ENCODE measurements at regions not wholly inside any gene's neighbourhood (a gene's known extent, or its start where the extent isn't known, plus 50 kb on each side); places are given as distances from the start of the nearest gene placed in this dataset.

DNA sequence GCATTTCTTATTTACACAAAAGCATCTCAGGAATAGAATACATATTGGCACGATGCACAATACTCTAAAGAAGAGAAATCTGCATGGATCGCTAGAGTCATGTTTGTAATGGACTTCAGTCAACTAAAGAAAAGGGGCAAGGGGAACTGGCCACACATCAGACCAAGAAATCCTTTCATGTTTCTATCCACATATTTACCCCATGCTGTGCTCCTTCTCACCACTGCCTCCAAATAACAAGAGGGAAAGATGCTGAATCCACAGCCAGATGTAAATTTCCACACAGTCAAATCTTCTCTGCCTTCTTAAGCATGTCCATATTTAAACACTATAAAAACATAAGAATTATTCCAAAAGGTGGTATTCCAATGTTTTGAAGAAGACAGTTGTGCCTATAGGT, 67.6 kb downstream of the COX18 start:
- H3K27ac Mint-ChIP-seq = no peak overlapping the region
- peaks cover 2% of the 10 kb centered on the region for H3K27me3 Mint-ChIP-seq
- H3K4me3 Mint-ChIP-seq = no peak overlapping the region
- H3K9me3 Mint-ChIP-seq = no peaks in the 10 kb centered on the region
- no peaks in the 10 kb centered on the region for H3K36me3 Mint-ChIP-seq
- ATAC-seq (ENCODE audit: low read depth) = no peak
- DNase-seq (ENCODE audit: low spot score in 2 of 2) = no peak
- H3K4me1 Mint-ChIP-seq = peaks cover 5% of the 10 kb centered on the region

DNA sequence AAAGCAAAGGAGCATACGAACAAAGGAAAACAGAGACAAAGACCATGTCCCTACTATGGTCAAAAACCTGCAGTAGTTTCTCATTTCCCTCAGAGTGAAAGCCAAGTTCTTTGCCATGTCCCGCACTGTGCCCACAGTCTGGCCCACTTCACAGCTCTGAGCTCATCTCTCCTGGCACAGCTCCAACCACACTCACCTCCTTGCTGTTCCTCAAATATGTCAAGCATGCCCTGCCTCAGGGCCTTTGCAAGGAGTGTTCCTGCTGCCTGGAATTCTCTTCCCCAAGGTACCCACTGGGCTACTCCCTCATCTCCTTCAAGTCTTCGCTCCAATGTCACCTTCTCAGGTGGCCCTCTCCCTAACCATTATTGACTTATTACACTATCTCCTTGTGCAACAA, 72.1 kb downstream of the COX18 start:
- no peak for ATAC-seq (ENCODE audit: low read depth)
- no peaks in the 10 kb centered on the region for H3K4me1 Mint-ChIP-seq
- no peak for DNase-seq (ENCODE audit: low spot score in 2 of 2)

DNA sequence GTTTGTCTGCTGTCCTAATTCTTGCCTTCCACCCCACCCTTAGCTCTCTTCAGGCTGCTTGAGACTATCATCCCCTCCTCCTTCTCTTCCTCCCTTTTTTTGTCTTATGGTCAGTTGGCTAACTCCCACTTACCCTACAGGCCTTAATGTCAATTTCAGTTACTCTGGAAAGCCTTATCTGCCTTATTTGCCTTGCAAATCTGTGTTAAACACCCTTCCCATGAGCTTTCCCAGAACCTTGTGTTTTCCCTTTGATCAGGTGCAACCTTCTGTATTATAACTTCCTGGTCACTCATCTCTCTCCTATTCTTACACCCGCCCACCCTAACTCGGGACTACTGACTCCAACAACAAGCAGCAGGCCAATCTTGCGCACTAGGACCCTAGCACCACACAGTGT, 74.8 kb downstream of the COX18 start:
- DNase-seq (ENCODE audit: low spot score in 2 of 2) (no peak), ATAC-seq (ENCODE audit: low read depth) (no peak)
- no peak overlapping the region for H3K4me3 Mint-ChIP-seq
- no peak overlapping the region for H3K27ac Mint-ChIP-seq
- peaks cover 3% of the 10 kb centered on the region for H3K27me3 Mint-ChIP-seq
- no peaks in the 10 kb centered on the region for H3K9me3 Mint-ChIP-seq
- H3K36me3 Mint-ChIP-seq = no peaks in the 10 kb centered on the region
- H3K4me1 Mint-ChIP-seq = no peaks in the 10 kb centered on the region

More for the DNA sequence above, 72.1 kb downstream of the COX18 start:
- Mint-ChIP-seq H3K9me3 (no peaks in the 10 kb centered on the region), H3K27me3 (peaks cover 2% of the 10 kb centered on the region), H3K4me3 (no peak overlapping the region), H3K27ac (no peak overlapping the region), H3K36me3 (no peaks in the 10 kb centered on the region)

- H3K36me3 Mint-ChIP-seq = no peaks in the 10 kb centered on the region
- no peak overlapping the region for H3K27ac Mint-ChIP-seq
- no peaks in the 10 kb centered on the region for H3K4me1 Mint-ChIP-seq
- H3K9me3 Mint-ChIP-seq = no peaks in the 10 kb centered on the region
- no peak overlapping the region for H3K4me3 Mint-ChIP-seq
- DNase-seq (ENCODE audit: low spot score in 2 of 2) (no peak), ATAC-seq (ENCODE audit: low read depth) (no peak)
- peaks cover 3% of the 10 kb centered on the region for H3K27me3 Mint-ChIP-seq
These were observed 75.6 kb downstream of the COX18 start for GRCh38 chr4:72993876-72994275.

GRCh38 chr4:72991873-72992272, 77.6 kb downstream of the COX18 start:
- no peak overlapping the region for H3K4me3 Mint-ChIP-seq
- H3K27ac Mint-ChIP-seq = no peak overlapping the region
- no peaks in the 10 kb centered on the region for H3K36me3 Mint-ChIP-seq
- no peaks in the 10 kb centered on the region for H3K4me1 Mint-ChIP-seq
- no peak for ATAC-seq (ENCODE audit: low read depth)
- H3K9me3 Mint-ChIP-seq = no peaks in the 10 kb centered on the region
- no peak for DNase-seq (ENCODE audit: low spot score in 2 of 2)
- H3K27me3 Mint-ChIP-seq = peaks cover 1% of the 10 kb centered on the region

- no peaks in the 10 kb centered on the region for H3K36me3 Mint-ChIP-seq
- no peak overlapping the region for H3K4me3 Mint-ChIP-seq
- no peaks in the 10 kb centered on the region for H3K9me3 Mint-ChIP-seq
- H3K27me3 Mint-ChIP-seq = peaks cover 1% of the 10 kb centered on the region
- no peak for DNase-seq (ENCODE audit: low spot score in 2 of 2)
- no peaks in the 10 kb centered on the region for H3K4me1 Mint-ChIP-seq
- no peak for ATAC-seq (ENCODE audit: low read depth)
- H3K27ac Mint-ChIP-seq = no peak overlapping the region
These were observed 81.5 kb downstream of the COX18 start for GRCh38 chr4:72987741-72988729.

DNA sequence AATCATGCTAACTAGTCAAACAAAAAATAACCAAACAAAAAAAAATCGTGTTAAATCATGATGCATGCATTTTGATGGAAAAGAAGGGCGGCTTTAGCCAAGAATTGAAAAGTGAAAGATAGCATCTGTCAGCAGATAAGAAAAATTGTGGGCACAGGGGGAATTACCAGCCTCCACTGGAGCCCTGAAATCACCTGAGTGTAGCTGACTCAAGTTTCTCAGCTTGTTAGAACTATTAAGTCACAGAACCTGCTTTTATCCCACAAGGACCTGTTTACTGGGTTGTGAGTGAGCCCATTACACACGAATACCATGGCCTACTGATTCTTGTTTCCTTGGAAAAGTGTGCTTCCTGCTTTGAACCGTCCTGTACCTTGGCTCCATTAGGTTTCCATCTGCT, 85.2 kb downstream of the COX18 start:
- Mint-ChIP-seq H3K27ac (no peak overlapping the region), H3K36me3 (no peaks in the 10 kb centered on the region), H3K9me3 (no peaks in the 10 kb centered on the region), H3K4me1 (no peaks in the 10 kb centered on the region), H3K27me3 (no peaks in the 10 kb centered on the region), H3K4me3 (no peak overlapping the region)
- no peak for DNase-seq (ENCODE audit: low spot score in 2 of 2)
- no peak for ATAC-seq (ENCODE audit: low read depth)

- H3K4me1 Mint-ChIP-seq = no peaks in the 10 kb centered on the region
- H3K27ac Mint-ChIP-seq = no peak overlapping the region
- DNase-seq (ENCODE audit: low spot score in 2 of 2) (no peak), ATAC-seq (ENCODE audit: low read depth) (no peak)
- no peaks in the 10 kb centered on the region for H3K36me3 Mint-ChIP-seq
- H3K27me3 Mint-ChIP-seq = no peaks in the 10 kb centered on the region
- H3K9me3 Mint-ChIP-seq = no peaks in the 10 kb centered on the region
- H3K4me3 Mint-ChIP-seq = no peak overlapping the region
These were observed 85.8 kb downstream of the COX18 start for GRCh38 chr4:72983709-72984108.

DNA sequence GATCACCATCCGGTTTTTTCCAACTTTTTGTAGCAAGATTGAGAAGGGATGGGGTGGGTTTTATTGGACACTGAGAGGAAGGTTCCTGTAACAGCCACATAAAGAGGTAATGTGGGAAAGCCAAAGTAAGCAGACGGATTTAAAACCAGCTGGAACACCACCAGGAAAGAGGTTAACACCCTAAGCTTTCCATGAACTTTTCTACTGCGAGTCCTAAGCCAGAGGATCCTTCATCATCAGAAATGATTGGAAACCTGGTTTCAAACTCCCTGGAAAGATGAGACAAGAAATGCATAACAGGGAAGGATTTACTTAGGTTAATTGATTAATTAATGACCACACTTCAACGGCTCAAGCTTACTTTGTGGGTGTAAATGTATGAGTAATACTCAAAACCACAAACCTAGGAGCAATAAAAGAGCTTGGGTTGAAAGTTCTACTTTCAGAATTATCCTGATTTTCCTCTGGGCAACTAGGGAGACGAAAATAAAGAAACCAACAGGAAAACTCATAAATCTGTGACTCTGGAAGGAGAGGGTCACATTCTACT, 91.5 kb downstream of the COX18 start:
- Mint-ChIP-seq H3K4me1 (no peaks in the 10 kb centered on the region), H3K4me3 (no peak overlapping the region), H3K27me3 (no peaks in the 10 kb centered on the region), H3K36me3 (no peaks in the 10 kb centered on the region), H3K9me3 (no peaks in the 10 kb centered on the region), H3K27ac (no peak overlapping the region)
- ATAC-seq (ENCODE audit: low read depth) (no peak), DNase-seq (ENCODE audit: low spot score in 2 of 2) (no peak)

DNA sequence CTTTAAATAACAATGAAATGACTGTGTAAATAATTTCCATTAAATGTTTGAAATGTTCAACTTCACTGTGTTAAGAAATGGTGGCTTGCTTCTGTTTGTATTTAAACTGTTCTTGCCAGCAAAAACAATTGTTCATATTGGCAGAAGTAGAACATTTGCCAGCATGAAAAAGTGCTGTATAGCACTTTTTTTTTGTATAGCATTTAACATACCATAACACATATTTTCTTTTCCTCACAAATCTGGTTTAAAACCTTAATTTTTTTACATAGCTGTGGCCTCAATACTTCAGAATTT, 94.1 kb downstream of the COX18 start:
- no peak overlapping the region for H3K4me3 Mint-ChIP-seq
- H3K9me3 Mint-ChIP-seq = no peaks in the 10 kb centered on the region
- no peaks in the 10 kb centered on the region for H3K4me1 Mint-ChIP-seq
- peaks cover 3% of the 10 kb centered on the region for H3K27me3 Mint-ChIP-seq
- no peak for DNase-seq (ENCODE audit: low spot score in 2 of 2)
- no peaks in the 10 kb centered on the region for H3K36me3 Mint-ChIP-seq
- no peak for ATAC-seq (ENCODE audit: low read depth)
- no peak overlapping the region for H3K27ac Mint-ChIP-seq

GRCh38 chr4:72974694-72975487, 94.6 kb downstream of the COX18 start:
- ATAC-seq (ENCODE audit: low read depth) (no peak), DNase-seq (ENCODE audit: low spot score in 2 of 2) (no peak)
- Mint-ChIP-seq H3K36me3 (no peaks in the 10 kb centered on the region), H3K27ac (no peak overlapping the region), H3K4me3 (no peak overlapping the region), H3K27me3 (peaks cover 3% of the 10 kb centered on the region), H3K9me3 (no peaks in the 10 kb centered on the region), H3K4me1 (no peaks in the 10 kb centered on the region)

DNA sequence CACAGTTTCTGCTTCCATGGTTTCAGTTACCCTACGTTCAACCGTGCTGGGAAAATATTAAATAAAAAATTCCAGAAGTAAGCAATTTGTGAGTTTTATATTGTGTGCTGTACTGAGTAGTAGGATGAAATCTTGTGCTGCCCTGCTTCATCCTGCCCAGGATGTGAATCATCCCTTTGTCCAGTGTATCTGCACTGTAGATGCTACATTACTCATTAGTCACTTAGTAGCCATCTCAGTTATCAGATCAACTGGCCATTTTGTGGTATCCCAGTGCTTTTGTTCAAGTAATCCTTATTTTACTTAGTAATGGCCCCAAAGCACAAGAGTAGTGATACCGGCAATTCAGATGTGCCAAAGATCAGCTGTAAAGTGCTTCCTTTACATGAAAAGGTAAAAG, 97.9 kb downstream of the COX18 start:
- peaks cover 3% of the 10 kb centered on the region for H3K27me3 Mint-ChIP-seq
- no peak overlapping the region for H3K27ac Mint-ChIP-seq
- H3K4me3 Mint-ChIP-seq = no peak overlapping the region
- H3K4me1 Mint-ChIP-seq = no peaks in the 10 kb centered on the region
- no peak for DNase-seq (ENCODE audit: low spot score in 2 of 2)
- H3K9me3 Mint-ChIP-seq = no peaks in the 10 kb centered on the region
- H3K36me3 Mint-ChIP-seq = no peaks in the 10 kb centered on the region
- no peak for ATAC-seq (ENCODE audit: low read depth)

GRCh38 chr4:72970756-72971155, 98.8 kb downstream of the COX18 start:
- H3K9me3 Mint-ChIP-seq = no peaks in the 10 kb centered on the region
- H3K4me3 Mint-ChIP-seq = no peak overlapping the region
- H3K27me3 Mint-ChIP-seq = peaks cover 3% of the 10 kb centered on the region
- no peaks in the 10 kb centered on the region for H3K4me1 Mint-ChIP-seq
- no peak for DNase-seq (ENCODE audit: low spot score in 2 of 2)
- no peaks in the 10 kb centered on the region for H3K36me3 Mint-ChIP-seq
- ATAC-seq (ENCODE audit: low read depth) = no peak
- H3K27ac Mint-ChIP-seq = no peak overlapping the region

- Mint-ChIP-seq H3K4me3 (no peak overlapping the region), H3K27ac (no peak overlapping the region), H3K36me3 (no peaks in the 10 kb centered on the region), H3K4me1 (no peaks in the 10 kb centered on the region), H3K27me3 (peaks cover 3% of the 10 kb centered on the region), H3K9me3 (peaks cover under 1% of the 10 kb centered on the region)
- DNase-seq (ENCODE audit: low spot score in 2 of 2) = no peak
- ATAC-seq (ENCODE audit: low read depth) = no peak
These were observed 99.5 kb downstream of the COX18 start for GRCh38 chr4:72969976-72970375.
